CD14-positive monocyte (primary cell): ENCODE measurements at regions not wholly inside any gene's neighbourhood (a gene's known extent, or its start where the extent isn't known, plus 50 kb on each side); places are given as distances from the start of the nearest gene placed in this dataset.

Experiments used
- DNase-seq, 3 donors: peaks; one replicate each; pipeline ENCODE4 v3.0.0-alpha.2; 2011 to 2022
- H2AFZ ChIP-seq: 2 replicates; pipeline ENCODE4 v1.6.0; 2012; ENCODE audit warnings: mild to moderate bottlenecking, low read depth, low read length, inconsistent platforms; ENCODE audit not compliant: insufficient read depth, poor library complexity, severe bottlenecking
- H3K27ac ChIP-seq, 2 donors: 1 replicate in 1 of 2; 2 replicates in 1 of 2; pipeline ENCODE4 v1.5.1; 2012 to 2013; ENCODE audit warnings: low read length in 2 of 2, control low read depth in 1 of 2, inconsistent platforms in 1 of 2, low read depth in 1 of 2, mild to moderate bottlenecking in 1 of 2
- H3K27me3 ChIP-seq, 2 donors: one replicate each; pipeline versions ENCODE4 v1.6.0 to v1.6.1; 2011 to 2013; ENCODE audit warnings: low read length in 2 of 2; ENCODE audit not compliant: control insufficient read depth in 2 of 2, insufficient read depth in 2 of 2
- H3K36me3 ChIP-seq, 2 donors: replicated peaks in 1 of 2; 1 replicate in 1 of 2; 2 replicates in 1 of 2; pipeline versions ENCODE4 v1.5.1 to v1.6.1; 2012 to 2013; ENCODE audit warnings: low read length in 2 of 2, control low read depth in 1 of 2, inconsistent platforms in 1 of 2, mild to moderate bottlenecking in 1 of 2; ENCODE audit not compliant: insufficient read depth in 2 of 2, control insufficient read depth in 1 of 2
- H3K4me1 ChIP-seq, 2 donors: 1 replicate in 1 of 2; 2 replicates in 1 of 2; pipeline versions ENCODE4 v1.5.1 to v1.6.1; 2012 to 2013; ENCODE audit warnings: low read length in 2 of 2, control low read depth in 1 of 2, inconsistent platforms in 1 of 2, mild to moderate bottlenecking in 1 of 2, moderate library complexity in 1 of 2; ENCODE audit not compliant: insufficient read depth in 2 of 2, control insufficient read depth in 1 of 2
- H3K4me2 ChIP-seq: replicated peaks from 2 replicates; pipeline ENCODE3; 2012; ENCODE audit warnings: low read length, moderate library complexity, mild to moderate bottlenecking; ENCODE audit not compliant: poor library complexity, severe bottlenecking; ENCODE audit errors: extremely low read depth
- H3K4me3 ChIP-seq, 3 experiments: fragments of 200-600 bp in 1 of 3; sonication (generic) in 1 of 3; replicated peaks in 1 of 3; 1 replicate in 2 of 3; 2 replicates in 1 of 3; pipeline ENCODE4 v1.5.1; 2011 to 2013; ENCODE audit warnings: low read length in 3 of 3, mild to moderate bottlenecking in 3 of 3, control low read depth in 2 of 3, low read depth in 2 of 3, inconsistent platforms in 1 of 3, moderate library complexity in 1 of 3
- H3K79me2 ChIP-seq: 2 replicates; pipeline ENCODE4 v1.6.0; 2012; ENCODE audit warnings: mild to moderate bottlenecking, control low read depth, inconsistent platforms, low read length, moderate library complexity; ENCODE audit not compliant: insufficient read depth
- H3K9ac ChIP-seq: 2 replicates; pipeline ENCODE4 v1.6.0; 2017; ENCODE audit warnings: low read length, mild to moderate bottlenecking; ENCODE audit not compliant: insufficient read depth, poor library complexity, severe bottlenecking
- H3K9me3 ChIP-seq, 2 donors: replicated peaks in 1 of 2; 1 replicate in 1 of 2; 2 replicates in 1 of 2; pipeline versions ENCODE4 v1.5.1 to v1.6.1; 2012 to 2013; ENCODE audit warnings: low read length in 2 of 2, control low read depth in 1 of 2; ENCODE audit not compliant: control insufficient read depth in 1 of 2, insufficient read depth in 1 of 2
- H4K20me1 ChIP-seq: 2 replicates; pipeline ENCODE4 v1.6.0; 2012; ENCODE audit warnings: mild to moderate bottlenecking, low read length, control low read depth, moderate library complexity; ENCODE audit not compliant: insufficient read depth
- H3K27ac Mint-ChIP-seq, 7 donors: one replicate each; pipeline ENCODE4 v1.8.0; 2020; ENCODE audit warnings: mild to moderate bottlenecking in 7 of 7, mixed read lengths in 7 of 7, moderate library complexity in 6 of 7, inconsistent platforms in 2 of 7
- H3K27me3 Mint-ChIP-seq, 3 donors: one replicate each; pipeline ENCODE4 v1.8.0; 2021 to 2022; ENCODE audit warnings: low read depth in 3 of 3, mild to moderate bottlenecking in 3 of 3, mixed read lengths in 3 of 3, moderate library complexity in 3 of 3, inconsistent platforms in 1 of 3
- H3K36me3 Mint-ChIP-seq, 2 donors: one replicate each; pipeline ENCODE4 v1.8.0; 2020; ENCODE audit warnings: mixed read lengths in 2 of 2, inconsistent platforms in 1 of 2, mild to moderate bottlenecking in 1 of 2
- H3K4me1 Mint-ChIP-seq: one replicate; pipeline ENCODE4 v1.8.0; 2020; ENCODE audit warnings: mild to moderate bottlenecking, mixed read lengths
- H3K4me3 Mint-ChIP-seq, 2 donors: one replicate each; pipeline ENCODE4 v1.8.0; 2020; ENCODE audit warnings: mild to moderate bottlenecking in 2 of 2, mixed read lengths in 2 of 2, moderate library complexity in 1 of 2
- H3K9me3 Mint-ChIP-seq, 7 donors: one replicate each; pipeline ENCODE4 v1.8.0; 2020 to 2022; ENCODE audit warnings: mixed read lengths in 7 of 7, mild to moderate bottlenecking in 6 of 7, moderate library complexity in 6 of 7, inconsistent platforms in 2 of 7
- CTCF ChIP-seq: fragments of 200-600 bp; IDR thresholded peaks from one replicate; pipeline ENCODE4 v1.8.0; 2022; ENCODE audit warnings: antibody characterized with exemption, mild to moderate bottlenecking
- WGBS: methylation state at CpG from one replicate; pipeline ENCODE4 v1.1.5; 2013; ENCODE audit warnings: missing lambda C conversion rate; ENCODE audit not compliant: insufficient coverage; 5-methylcytosine and 5-hydroxymethylcytosine counted together
- intact Hi-C, 2 donors: fragments of 100-400 bp; cut with micrococcal nuclease; formaldehyde crosslinking; loops; one replicate each; pipeline versions ENCODE4 v1.15.0 to v1.15.1; 2023

DNA sequence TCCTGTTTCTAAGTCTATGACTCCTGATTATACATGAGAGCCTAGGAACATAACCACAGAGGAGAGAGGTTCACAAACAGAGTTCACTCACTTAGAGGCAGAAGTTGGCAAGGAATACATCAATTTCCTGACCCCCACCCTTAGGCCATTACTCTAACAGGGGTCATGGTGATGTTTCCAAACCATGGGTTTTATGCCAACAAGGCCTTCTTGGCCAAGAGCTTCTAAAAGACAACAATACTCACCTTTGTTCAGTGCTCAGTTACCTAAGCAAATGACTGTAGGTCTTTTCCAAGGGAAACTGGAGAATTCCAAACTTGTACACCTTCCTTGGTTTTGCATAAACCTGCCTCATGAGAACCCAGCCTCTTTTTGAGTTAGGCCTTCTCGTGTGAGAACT, 52.6 kb downstream of the ERICH4 start:
- no peak overlapping the region for H3K4me3 Mint-ChIP-seq
- Histone ChIP-seq H3K9me3 (no peaks in the 10 kb centered on the region), H3K27ac (no peak overlapping the region), H3K4me1 (no peaks in the 10 kb centered on the region), H3K27me3 (no peaks in the 10 kb centered on the region), H2AFZ (no peak overlapping the region), H3K4me3 (no peak overlapping the region), H3K4me2 (no peak overlapping the region), H3K9ac (no peak overlapping the region), H4K20me1 (no peaks in the 10 kb centered on the region), H3K79me2 (no peaks in the 10 kb centered on the region), H3K36me3 (no peaks in the 10 kb centered on the region)
- DNase-seq: no peak
- H3K4me1 Mint-ChIP-seq: no peaks in the 10 kb centered on the region
- peaks cover 0 to 3% (median 0%) of the 10 kb centered on the region in 7 donors for H3K9me3 Mint-ChIP-seq
- H3K36me3 Mint-ChIP-seq: no peaks in the 10 kb centered on the region
- intact Hi-C loops: no loop called here
- H3K27me3 Mint-ChIP-seq: peaks cover 11 to 22% (median 13%) of the 10 kb centered on the region in 3 donors
- no peak for TF ChIP-seq CTCF
- WGBS: no CpG with 5 or more reads among the region's 1 CpG
- no peak overlapping the region for H3K27ac Mint-ChIP-seq

DNA sequence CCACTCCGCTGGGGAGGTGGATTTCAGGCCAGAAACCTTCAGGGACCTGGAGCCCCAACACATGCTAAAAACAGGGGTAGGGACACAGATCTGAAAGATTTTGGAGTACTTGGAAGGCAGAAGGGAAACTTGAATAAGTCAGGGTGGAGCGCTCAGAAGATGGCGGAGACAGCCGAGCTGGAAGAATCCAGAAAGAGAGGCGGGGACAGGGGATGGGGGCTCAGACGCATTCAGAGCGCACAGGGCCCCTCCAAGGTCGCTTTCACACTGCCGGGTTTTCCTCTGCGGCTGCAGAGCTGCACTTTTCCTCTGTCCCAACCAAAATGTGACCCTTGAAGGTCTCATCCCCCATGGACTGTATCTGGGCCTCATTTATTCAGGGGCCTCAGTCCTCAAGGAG, 56.9 kb downstream of the ERICH4 start:
- Histone ChIP-seq H3K9me3 (no peaks in the 10 kb centered on the region), H3K27ac (no peak overlapping the region), H3K27me3 (peaks cover 0 to 2% of the 10 kb centered on the region in 2 donors), H3K4me1 (peaks cover 4 to 6% of the 10 kb centered on the region in 2 donors), H3K79me2 (no peaks in the 10 kb centered on the region), H2AFZ (no peak overlapping the region), H4K20me1 (no peaks in the 10 kb centered on the region), H3K4me2 (no peak overlapping the region), H3K36me3 (no peaks in the 10 kb centered on the region), H3K4me3 (no peak overlapping the region), H3K9ac (no peak overlapping the region)
- DNase-seq: no peak
- WGBS: 94% methylated on average over 9 of the region's 10 CpGs
- no peak overlapping the region for H3K4me3 Mint-ChIP-seq
- H3K4me1 Mint-ChIP-seq: peaks cover 9% of the 10 kb centered on the region
- H3K27me3 Mint-ChIP-seq: peaks cover 11 to 25% (median 17%) of the 10 kb centered on the region in 3 donors
- no peak overlapping the region for H3K27ac Mint-ChIP-seq
- intact Hi-C loops: no loop called here
- peaks cover 0 to 12% (median 8%) of the 10 kb centered on the region in 7 donors for H3K9me3 Mint-ChIP-seq
- TF ChIP-seq CTCF: no peak
- H3K36me3 Mint-ChIP-seq: no peaks in the 10 kb centered on the region
